ENCODE measurements at regions not wholly inside any gene's neighbourhood (a gene's known extent, or its start where the extent isn't known, plus 50 kb on each side); places are given as distances from the start of the nearest gene placed in this dataset.

GRCh38 chr6:120173250-120173649 lies 823.7 kb upstream of the MAN1A1 start:
- Histone ChIP-seq H3K9me3 (ENCODE audit: control insufficient read depth, insufficient read depth, low read depth, low read length) (peaks cover 5% of the 10 kb centered on the region), H3K4me3 (ENCODE audit: low read depth in 2 of 2, low read length in 2 of 2) (no peak overlapping the region), H3K27me3 (ENCODE audit: control insufficient read depth, insufficient read depth, low read length) (no peaks in the 10 kb centered on the region), H3K36me3 (ENCODE audit: control insufficient read depth, insufficient read depth, low read length) (no peaks in the 10 kb centered on the region), H3K4me1 (ENCODE audit: control insufficient read depth, insufficient read depth, low read length) (no peaks in the 10 kb centered on the region), H3K27ac (ENCODE audit: low read length) (no peak overlapping the region)
- ATAC-seq (no peak; the same call in 1 of the 2 replicates), DNase-seq (ENCODE audit: low read depth, low spot score) (no peak)
- POLR2A ChIA-PET, result no interaction called here
- no TSS peak for BruUV-seq (replicated peaks)
- TF ChIP-seq TCF7L2 (IDR thresholded peaks at IDR 0.05; ENCODE audit: low read depth, low read length) (no peak), POLR2AphosphoS5 (IDR thresholded peaks at IDR 0.05; ENCODE audit: low read depth, low read length) (no peak), REST (IDR thresholded peaks at IDR 0.05; ENCODE audit: insufficient read depth in 1 of 2, low read depth in 2 of 2, low read length in 1 of 2) (no peak)
- CTCF ChIA-PET, result no interaction called here
- intact Hi-C loops (cut with micrococcal nuclease; ENCODE audit: unreplicated experiment), result no loop called here
- in situ Hi-C loops (cut with HindIII; ENCODE audit: low pct_unique_long_range_greater_than_20kb, low sequenced_read_pairs), result no loop called here

GRCh38 chr6:120164531-120164930 lies 815.0 kb upstream of the MAN1A1 start:
- in situ Hi-C loops (cut with HindIII; ENCODE audit: low pct_unique_long_range_greater_than_20kb, low sequenced_read_pairs), result no loop called here
- ChIA-PET CTCF (no interaction called here), POLR2A (no interaction called here)
- Histone ChIP-seq H3K36me3 (ENCODE audit: control insufficient read depth, insufficient read depth, low read length) (no peaks in the 10 kb centered on the region), H3K4me1 (ENCODE audit: control insufficient read depth, insufficient read depth, low read length) (no peaks in the 10 kb centered on the region), H3K4me3 (ENCODE audit: low read depth in 2 of 2, low read length in 2 of 2) (no peak overlapping the region), H3K27ac (ENCODE audit: low read length) (no peak overlapping the region), H3K9me3 (ENCODE audit: control insufficient read depth, insufficient read depth, low read depth, low read length) (peaks cover 2% of the 10 kb centered on the region; the same call in 1 of the 2 replicates), H3K27me3 (ENCODE audit: control insufficient read depth, insufficient read depth, low read length) (no peaks in the 10 kb centered on the region)
- no TSS peak for BruUV-seq (replicated peaks)
- intact Hi-C loops (cut with micrococcal nuclease; ENCODE audit: unreplicated experiment), result no loop called here
- no peak for TF ChIP-seq POLR2AphosphoS5 (IDR thresholded peaks at IDR 0.05; ENCODE audit: low read depth, low read length)
- no peak for TF ChIP-seq TCF7L2 (IDR thresholded peaks at IDR 0.05; ENCODE audit: low read depth, low read length)
- TF ChIP-seq SIN3A (IDR thresholded peaks at IDR 0.05; ENCODE audit: borderline replicate concordance, insufficient read depth, low read depth, low read length), result no peak
- TF ChIP-seq REST (IDR thresholded peaks at IDR 0.05; ENCODE audit: insufficient read depth in 1 of 2, low read depth in 2 of 2, low read length in 1 of 2), result no peak
- TF ChIP-seq CTCF (IDR thresholded peaks at IDR 0.05), result no peak
- ATAC-seq (no peak), DNase-seq (ENCODE audit: low read depth, low spot score) (no peak)
